Loucy (cell line): ENCODE measurements at regions not wholly inside any gene's neighbourhood (a gene's known extent, or its start where the extent isn't known, plus 50 kb on each side); places are given as distances from the start of the nearest gene placed in this dataset.

Source experiments
- H2AFZ ChIP-seq: fragments of 200-600 bp; sonication (generic); 2 replicates; pipeline ENCODE4 v1.6.0; 2016; ENCODE audit warnings: antibody characterized with exemption, mild to moderate bottlenecking, low read length, moderate library complexity
- H3F3A ChIP-seq: fragments of 200-600 bp; 2 replicates; pipeline ENCODE4 v1.6.0; 2016; ENCODE audit warnings: antibody characterized with exemption, low read depth, mild to moderate bottlenecking
- H3K27me3 ChIP-seq: fragments of 200-600 bp; sonication (generic); 2 replicates; pipeline ENCODE4 v1.6.1; 2014; ENCODE audit warnings: low read length, mild to moderate bottlenecking; ENCODE audit not compliant: insufficient read depth, poor library complexity, severe bottlenecking
- H3K36me3 ChIP-seq: fragments of 200-600 bp; sonication (generic); 2 replicates; pipeline ENCODE4 v1.6.1; 2016; ENCODE audit warnings: low read length; ENCODE audit not compliant: insufficient read depth
- H3K4me1 ChIP-seq: fragments of 200-600 bp; sonication (generic); 2 replicates; pipeline ENCODE4 v1.5.1; 2014; ENCODE audit warnings: low read length, mild to moderate bottlenecking; ENCODE audit not compliant: insufficient read depth, poor library complexity, severe bottlenecking
- H3K4me2 ChIP-seq: fragments of 200-600 bp; sonication (generic); 2 replicates; pipeline ENCODE4 v1.6.0; 2014; ENCODE audit warnings: antibody characterized with exemption, low read length, low read depth, mild to moderate bottlenecking; ENCODE audit not compliant: poor library complexity, severe bottlenecking
- H3K4me3 ChIP-seq: fragments of 200-600 bp; sonication (generic); 2 replicates; pipeline ENCODE4 v1.5.1; 2014; ENCODE audit warnings: low read length, mild to moderate bottlenecking, mixed read lengths; ENCODE audit not compliant: poor library complexity, severe bottlenecking
- H3K79me2 ChIP-seq: fragments of 200-600 bp; sonication (generic); 2 replicates; pipeline ENCODE4 v1.6.1; 2014; ENCODE audit warnings: low read length; ENCODE audit not compliant: insufficient read depth
- H3K9ac ChIP-seq: fragments of 200-600 bp; sonication (generic); 2 replicates; pipeline ENCODE4 v1.6.0; 2014; ENCODE audit warnings: mild to moderate bottlenecking, low read depth, low read length, moderate library complexity; ENCODE audit not compliant: poor library complexity, severe bottlenecking
- H3K9me2 ChIP-seq: fragments of 200-600 bp; sonication (generic); replicated peaks from 2 replicates; pipeline ENCODE4 v1.6.1; 2016; ENCODE audit warnings: low read depth, low read length, mixed read lengths
- H3K9me3 ChIP-seq: fragments of 200-600 bp; sonication (generic); 2 replicates; pipeline ENCODE4 v1.6.1; 2014; ENCODE audit warnings: mild to moderate bottlenecking, antibody characterized with exemption, low read length, low read depth; ENCODE audit not compliant: insufficient read depth
- H4K20me1 ChIP-seq: fragments of 200-600 bp; sonication (generic); 2 replicates; pipeline ENCODE4 v1.6.0; 2014; ENCODE audit warnings: antibody characterized with exemption, low read length, mild to moderate bottlenecking; ENCODE audit not compliant: insufficient read depth, poor library complexity, severe bottlenecking
- CTCF ChIP-seq: fragments of 200-600 bp; sonication (generic); conservative IDR thresholded peaks from 2 replicates; pipeline ENCODE4 v1.5.1; 2014; ENCODE audit warnings: mild to moderate bottlenecking, antibody characterized with exemption, low read length
- EZH2phosphoT487 ChIP-seq: fragments of 200-600 bp; IDR thresholded peaks from 2 replicates; pipeline ENCODE4 v1.6.1; 2018; ENCODE audit warnings: antibody characterized with exemption, mild to moderate bottlenecking, moderate library complexity, borderline replicate concordance

GRCh38 chr5:164966611-164967010 lies 1461.2 kb downstream of the MAT2B start:
- Histone ChIP-seq H3K79me2 (no peaks in the 10 kb centered on the region), H2AFZ (no peak overlapping the region), H3K9ac (no peak overlapping the region), H4K20me1 (no peaks in the 10 kb centered on the region), H3K4me2 (no peak overlapping the region), H3K27me3 (no peaks in the 10 kb centered on the region), H3K9me2 (no peaks in the 10 kb centered on the region), H3K36me3 (no peaks in the 10 kb centered on the region), H3K4me1 (no peaks in the 10 kb centered on the region), H3F3A (no peaks in the 10 kb centered on the region), H3K9me3 (no peaks in the 10 kb centered on the region), H3K4me3 (no peak overlapping the region)
- TF ChIP-seq CTCF (no peak), EZH2phosphoT487 (no peak)

- H3K9me2 ChIP-seq: no peaks in the 10 kb centered on the region
- no peak overlapping the region for H3K4me3 ChIP-seq
- no peak overlapping the region for H3K9ac ChIP-seq
- H2AFZ ChIP-seq: no peak overlapping the region
- H3K4me2 ChIP-seq: no peak overlapping the region
- no peaks in the 10 kb centered on the region for H3K4me1 ChIP-seq
- H3K9me3 ChIP-seq: no peaks in the 10 kb centered on the region
- no peaks in the 10 kb centered on the region for H4K20me1 ChIP-seq
- no peaks in the 10 kb centered on the region for H3K27me3 ChIP-seq
- no peaks in the 10 kb centered on the region for H3F3A ChIP-seq
- TF ChIP-seq CTCF: no peak
- no peak for TF ChIP-seq EZH2phosphoT487
- no peaks in the 10 kb centered on the region for H3K79me2 ChIP-seq
- no peaks in the 10 kb centered on the region for H3K36me3 ChIP-seq
These were observed 1461.9 kb downstream of the MAT2B start for GRCh38 chr5:164967354-164967753.

GRCh38 chr5:164972973-164973372 lies 1467.6 kb downstream of the MAT2B start:
- H3K9me3 ChIP-seq: no peaks in the 10 kb centered on the region
- H3K9me2 ChIP-seq: no peaks in the 10 kb centered on the region
- no peaks in the 10 kb centered on the region for H3F3A ChIP-seq
- H3K27me3 ChIP-seq: no peaks in the 10 kb centered on the region
- no peaks in the 10 kb centered on the region for H3K36me3 ChIP-seq
- no peak overlapping the region for H3K9ac ChIP-seq
- H3K4me2 ChIP-seq: no peak overlapping the region
- no peaks in the 10 kb centered on the region for H3K79me2 ChIP-seq
- no peak overlapping the region for H2AFZ ChIP-seq
- TF ChIP-seq CTCF (no peak), EZH2phosphoT487 (no peak)
- H3K4me3 ChIP-seq: no peak overlapping the region
- no peaks in the 10 kb centered on the region for H4K20me1 ChIP-seq
- H3K4me1 ChIP-seq: no peaks in the 10 kb centered on the region
